GM21576 (cell line): ENCODE measurements at regions not wholly inside any gene's neighbourhood (a gene's known extent, or its start where the extent isn't known, plus 50 kb on each side); places are given as distances from the start of the nearest gene placed in this dataset.

ENCODE experiments used
- ATAC-seq: cut with Tn5 transposase; IDR thresholded peaks from one replicate; pipeline ENCODE4 v1.9.1; 2021; ENCODE audit warnings: mild to moderate bottlenecking, moderate library complexity; ENCODE audit not compliant: unreplicated experiment

DNA sequence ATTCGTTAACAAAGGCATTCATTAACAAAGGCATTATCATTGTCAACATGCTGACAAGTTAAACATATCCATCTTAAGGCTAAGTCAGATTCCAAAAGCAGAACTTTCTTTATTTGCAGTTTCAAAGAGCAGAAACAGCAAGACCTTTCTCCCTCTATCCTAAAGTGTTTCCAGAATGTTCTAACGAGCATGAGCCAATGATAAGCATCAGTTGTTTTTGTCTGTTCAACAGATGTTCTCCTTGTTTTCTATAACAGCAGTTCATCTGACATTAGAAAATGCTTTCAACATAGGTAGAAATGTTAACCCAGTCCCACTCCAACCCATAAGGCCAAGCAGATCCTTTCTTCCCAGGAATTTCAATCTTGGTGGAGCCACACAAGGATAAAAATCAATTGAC is 77.6 kb upstream of the POMGNT2 start:
- ATAC-seq = no peak

DNA sequence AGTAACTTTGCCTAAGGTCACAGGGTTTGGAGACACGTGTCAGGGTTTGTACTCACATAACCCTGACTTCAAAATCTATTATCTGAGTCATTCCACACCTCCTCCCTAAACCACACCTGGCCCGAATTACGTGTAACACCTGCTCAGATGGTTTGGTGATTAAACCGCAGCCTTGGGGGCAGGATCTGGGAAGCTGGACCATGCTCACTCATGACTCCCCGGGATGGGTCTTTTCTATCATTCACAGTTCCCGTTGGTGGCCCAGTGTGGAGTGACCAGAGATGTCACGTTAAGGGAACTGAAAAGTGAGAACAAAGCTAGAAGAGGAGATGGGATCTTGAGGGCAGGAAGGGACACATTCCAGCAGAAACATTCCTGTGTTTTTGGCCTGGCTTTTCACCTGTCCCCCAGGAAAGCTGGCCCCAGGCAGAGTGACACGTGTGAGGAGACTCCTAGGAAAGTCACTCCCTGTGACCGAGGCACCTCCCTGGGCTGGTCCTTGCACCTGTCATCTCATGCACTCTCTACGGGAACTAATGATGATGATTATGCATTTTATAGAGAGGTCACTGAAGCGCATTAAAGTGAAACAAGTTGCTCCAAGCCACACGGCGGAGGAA is 75.4 kb upstream of the POMGNT2 start:
- peak; percentile 53 for ATAC-seq

GRCh38 chr3:43180694-43181093 is 74.8 kb upstream of the POMGNT2 start:
- no peak for ATAC-seq

DNA sequence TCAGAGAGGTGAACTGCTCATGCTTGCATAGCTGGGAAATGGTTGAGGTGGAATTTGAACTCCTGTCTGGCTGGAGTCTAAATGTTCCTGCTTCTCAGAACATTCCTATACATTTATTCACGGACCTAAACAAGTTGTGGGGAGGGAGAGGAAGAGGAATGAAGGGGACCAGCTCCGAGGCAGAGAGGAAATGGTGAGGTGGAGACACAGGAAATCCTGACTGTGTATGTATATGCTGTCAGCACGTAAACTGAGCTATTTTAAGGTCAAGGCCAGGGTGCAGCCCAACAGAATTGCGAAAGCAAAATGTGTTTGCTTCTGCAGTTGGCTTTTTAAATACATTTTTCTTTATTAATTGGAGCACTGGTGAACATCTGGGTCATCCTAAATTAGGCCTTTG is 74.1 kb upstream of the POMGNT2 start:
- no peak for ATAC-seq

GRCh38 chr3:43178891-43179366 is 73.0 kb upstream of the POMGNT2 start:
- ATAC-seq = no peak

DNA sequence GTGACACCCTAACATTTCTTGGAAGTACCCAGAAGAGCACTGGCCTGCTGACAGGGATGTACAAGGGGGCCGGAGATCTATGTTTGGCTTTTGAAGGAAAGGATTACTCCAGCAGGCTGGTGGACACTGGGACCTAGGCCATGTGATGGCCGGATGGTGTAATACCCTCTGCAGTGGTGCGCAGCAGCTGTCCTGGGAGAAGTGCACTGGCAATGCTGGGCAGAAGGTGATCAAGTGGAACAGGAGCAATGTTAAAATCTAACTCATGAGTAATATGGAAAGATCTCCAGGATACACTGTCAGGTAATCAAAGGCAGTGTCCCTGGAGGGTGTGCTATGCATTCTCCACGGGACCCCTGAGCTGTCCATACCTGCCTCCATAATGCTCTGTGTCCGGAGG is 71.2 kb upstream of the POMGNT2 start:
- no peak for ATAC-seq

DNA sequence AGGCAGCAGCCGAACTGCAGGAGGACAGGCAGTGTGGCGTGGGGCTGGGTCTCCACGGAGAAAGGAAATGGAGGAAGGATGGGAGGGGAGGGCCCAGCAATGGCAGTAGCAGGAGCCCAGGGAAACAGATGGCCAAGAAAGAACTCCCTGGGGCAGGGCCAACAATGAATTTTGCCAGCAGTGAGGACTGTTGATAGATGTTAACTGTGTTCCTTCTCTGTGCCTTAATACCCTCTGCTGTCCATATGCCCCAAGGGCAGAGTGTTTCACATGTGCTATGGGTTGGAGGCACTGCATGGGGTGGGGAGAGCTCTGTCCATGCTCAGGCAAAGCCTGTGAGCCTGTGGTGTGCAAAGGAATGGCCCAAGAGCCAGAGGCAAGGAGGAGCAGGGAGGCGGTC is 70.8 kb upstream of the POMGNT2 start:
- ATAC-seq = no peak

- no peak for ATAC-seq
These were observed 69.7 kb upstream of the POMGNT2 start for GRCh38 chr3:43175541-43175940.

GRCh38 chr3:43173949-43174348 is 68.1 kb upstream of the POMGNT2 start:
- no peak for ATAC-seq

GRCh38 chr3:43171748-43172147 is 65.9 kb upstream of the POMGNT2 start:
- ATAC-seq = no peak

DNA sequence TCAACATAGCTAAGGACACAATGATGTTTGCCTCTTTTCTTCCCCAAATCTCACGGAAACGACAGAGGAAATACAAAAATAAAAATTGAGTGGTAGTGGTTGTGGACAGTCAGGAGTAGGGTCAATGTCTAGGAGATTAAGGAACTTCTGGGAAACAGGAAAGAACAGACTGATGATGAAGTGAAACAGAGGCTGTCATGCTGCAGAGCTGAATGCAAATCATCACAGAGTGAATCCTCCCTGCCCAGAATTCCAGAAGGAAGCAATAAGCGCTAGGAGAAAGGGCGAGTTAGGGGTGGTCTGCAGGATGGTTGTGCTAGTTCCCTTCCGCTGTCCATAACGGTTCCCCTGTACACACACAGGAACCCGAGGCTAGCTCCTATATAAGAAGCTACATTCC is 64.7 kb upstream of the POMGNT2 start:
- no peak for ATAC-seq

- ATAC-seq = no peak
These were observed 64.1 kb upstream of the POMGNT2 start for GRCh38 chr3:43169987-43170386.

DNA sequence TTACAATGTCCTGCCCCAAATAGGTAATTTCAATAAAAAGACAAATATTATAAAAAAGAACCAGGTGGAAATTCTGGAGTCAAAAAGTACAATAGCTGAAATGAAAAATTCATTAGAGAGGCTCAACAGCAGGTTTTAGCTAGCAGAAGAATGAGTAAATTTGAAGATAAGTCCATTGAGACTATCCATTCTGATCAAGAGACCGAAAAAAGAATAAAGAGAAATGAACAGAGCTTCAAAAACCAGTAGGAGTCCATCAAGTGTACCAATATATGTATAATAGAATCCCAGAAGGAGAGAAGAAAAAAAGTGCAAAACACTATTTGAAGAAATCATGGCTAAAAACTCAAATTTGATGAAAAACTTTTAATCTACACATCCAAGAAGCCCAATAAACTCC is 60.5 kb upstream of the POMGNT2 start:
- ATAC-seq = no peak

- ATAC-seq = no peak
These were observed 59.9 kb upstream of the POMGNT2 start for GRCh38 chr3:43165786-43166185.

DNA sequence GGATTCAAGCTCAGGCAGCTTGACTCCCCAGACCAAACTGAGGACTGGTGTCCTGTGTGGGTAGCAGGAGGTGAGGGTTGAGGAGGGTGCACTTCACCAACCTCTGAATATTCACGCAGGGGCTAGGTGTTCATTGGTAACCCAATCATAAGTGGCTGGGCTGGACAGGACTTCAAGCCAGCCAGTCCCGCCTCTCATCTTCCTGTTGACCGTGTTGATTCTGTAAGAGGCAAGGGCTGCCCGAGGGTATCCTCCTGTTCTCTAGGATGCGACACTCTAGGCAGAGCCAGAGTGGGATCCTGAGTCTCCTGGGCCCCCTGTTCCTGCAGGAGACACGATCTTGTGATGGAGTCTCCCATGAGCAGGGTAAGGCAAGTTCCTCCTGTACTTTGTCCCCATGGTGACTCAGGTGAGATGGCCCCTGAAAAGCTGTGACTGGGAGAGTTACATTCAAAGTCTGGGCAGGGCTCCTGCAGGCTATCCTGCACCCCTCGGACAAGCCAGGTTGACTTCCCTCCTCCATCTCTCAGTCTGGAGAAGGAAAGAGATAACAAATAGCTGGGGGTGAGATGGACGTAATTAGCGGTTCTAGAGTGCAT is 58.1 kb upstream of the POMGNT2 start:
- no peak for ATAC-seq

- ATAC-seq = no peak
These were observed 56.6 kb upstream of the POMGNT2 start for GRCh38 chr3:43162230-43163084.

DNA sequence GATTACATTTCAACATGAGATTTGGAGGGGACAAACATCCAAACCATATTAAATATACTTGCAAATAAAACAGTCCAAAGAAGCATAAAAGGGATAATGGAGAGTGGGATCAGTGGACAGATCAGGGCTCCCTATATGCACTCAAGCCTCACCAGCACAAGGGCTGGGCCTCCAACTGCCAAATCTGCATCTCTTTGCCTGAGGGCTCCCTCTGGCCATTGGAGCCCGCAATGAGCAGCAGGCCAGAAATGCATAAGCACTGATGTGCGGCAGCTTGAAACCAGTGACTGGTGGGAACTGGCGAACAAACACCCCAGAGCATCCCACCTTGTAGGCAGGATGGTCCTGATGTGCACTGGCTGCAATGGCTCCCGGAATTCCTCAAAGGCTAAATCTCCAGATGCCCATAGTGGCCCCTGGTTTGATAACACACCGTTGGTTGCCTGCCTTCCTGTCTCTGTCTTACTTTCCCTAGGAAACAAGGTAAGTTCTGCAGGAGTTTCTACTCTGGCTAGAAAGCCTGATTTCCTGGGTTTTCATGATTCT is 55.9 kb upstream of the POMGNT2 start:
- ATAC-seq = no peak

DNA sequence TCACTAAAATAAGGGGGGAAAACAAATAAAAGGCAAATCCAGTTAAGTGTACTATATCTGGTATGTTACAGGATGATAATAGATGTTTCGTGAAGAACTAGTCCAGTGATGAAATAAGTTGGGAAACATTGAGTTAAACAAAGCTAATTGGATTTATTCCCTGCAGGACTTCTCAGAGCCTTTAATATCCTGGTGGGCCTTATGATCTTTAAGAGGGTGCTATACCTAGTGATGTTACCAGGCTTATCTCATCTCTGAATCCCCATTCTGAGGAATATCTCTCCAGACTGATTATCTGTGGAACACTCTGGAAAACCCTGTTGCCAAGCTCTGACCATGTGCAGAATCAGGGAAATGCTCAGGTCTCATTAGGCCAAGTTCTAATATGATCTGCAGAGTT is 54.8 kb upstream of the POMGNT2 start:
- no peak for ATAC-seq

DNA sequence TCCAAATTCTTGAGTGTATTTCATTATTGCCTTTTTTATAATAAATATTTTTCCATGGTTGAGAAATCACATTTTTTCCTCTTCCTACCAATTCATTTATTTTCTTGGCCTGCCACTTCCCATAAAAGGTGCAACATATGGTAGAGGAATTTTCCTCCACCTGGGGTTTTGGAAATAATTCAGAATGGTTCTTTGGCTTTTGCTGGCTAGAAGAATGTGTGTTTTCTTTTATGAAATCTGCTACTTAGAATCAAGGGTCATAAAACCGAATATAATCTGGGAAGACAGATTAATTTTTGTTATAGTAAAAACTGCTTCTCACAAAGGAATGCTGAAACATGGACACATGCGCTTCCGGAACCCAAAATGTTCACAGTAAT is 54.0 kb upstream of the POMGNT2 start:
- no peak for ATAC-seq

- no peak for ATAC-seq
These were observed 53.4 kb upstream of the POMGNT2 start for GRCh38 chr3:43159131-43159875.

DNA sequence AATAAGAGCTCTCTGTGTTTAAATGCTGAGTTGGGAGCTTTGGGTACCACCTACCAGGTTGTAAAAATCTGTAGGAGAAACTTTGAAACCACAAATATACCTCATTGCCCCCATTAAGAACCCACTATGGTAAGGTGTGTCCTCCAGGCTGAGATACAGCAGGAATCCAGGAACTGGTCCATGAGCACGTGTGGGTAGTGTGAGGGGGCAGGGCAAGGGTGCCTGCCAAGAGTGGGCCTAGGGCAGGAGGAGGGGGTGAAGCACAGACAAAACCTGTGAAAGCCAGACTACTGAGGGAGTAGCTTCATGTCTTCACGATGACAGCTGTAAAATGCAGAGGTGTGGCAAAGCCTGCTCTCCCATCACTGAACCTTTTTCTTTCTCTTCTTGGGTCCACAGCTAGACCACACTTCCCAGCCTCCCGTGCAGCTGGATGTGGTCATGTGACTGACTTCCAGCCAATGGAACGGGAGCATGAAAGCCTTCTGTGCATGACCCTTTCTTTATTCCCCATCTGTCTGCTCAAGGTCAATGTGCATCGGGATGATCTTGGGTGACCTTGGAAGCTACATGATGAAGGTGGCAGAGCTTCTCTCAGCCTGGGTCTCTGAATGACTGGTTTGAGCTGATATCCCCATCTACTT is 51.1 kb upstream of the POMGNT2 start:
- no peak for ATAC-seq
